ENCODE measurements at regions not wholly inside any gene's neighbourhood (a gene's known extent, or its start where the extent isn't known, plus 50 kb on each side); places are given as distances from the start of the nearest gene placed in this dataset.
"Not testable (repeated sequence)": the region's sequence is repeated elsewhere in the genome, so short reads cannot be mapped to it uniquely, and the experiment has no call there.

- no peak for DNase-seq (ENCODE audit: low spot score)
Measured at GRCh38 chr6:169406804-169407203, 153.2 kb upstream of the THBS2 start.

GRCh38 chr6:169406034-169406433 is 152.4 kb upstream of the THBS2 start:
- no peak for DNase-seq (ENCODE audit: low spot score)

GRCh38 chr6:169404828-169405227 is 151.2 kb upstream of the THBS2 start:
- DNase-seq (ENCODE audit: low spot score), result no peak

GRCh38 chr6:169398342-169399105 is 144.9 kb upstream of the THBS2 start:
- DNase-seq (ENCODE audit: low spot score), result no peak

- no peak for DNase-seq (ENCODE audit: low spot score)
Measured at GRCh38 chr6:169397684-169398083, 144.0 kb upstream of the THBS2 start.

GRCh38 chr6:169396554-169397163 is 143.0 kb upstream of the THBS2 start:
- no peak for DNase-seq (ENCODE audit: low spot score)

GRCh38 chr6:169396009-169396539 is 142.4 kb upstream of the THBS2 start:
- not testable (repeated sequence) for DNase-seq (ENCODE audit: low spot score)

- DNase-seq (ENCODE audit: low spot score), result no peak
Measured at GRCh38 chr6:169395080-169395805, 141.6 kb upstream of the THBS2 start.

GRCh38 chr6:169393753-169394152 is 140.1 kb upstream of the THBS2 start:
- no peak for DNase-seq (ENCODE audit: low spot score)

GRCh38 chr6:169391473-169392071 is 137.9 kb upstream of the THBS2 start:
- no peak for DNase-seq (ENCODE audit: low spot score)

GRCh38 chr6:169388395-169389166 is 134.9 kb upstream of the THBS2 start:
- DNase-seq (ENCODE audit: low spot score), result no peak

GRCh38 chr6:169387809-169388383 is 134.2 kb upstream of the THBS2 start:
- DNase-seq (ENCODE audit: low spot score), result no peak

GRCh38 chr6:169386411-169387057 is 132.9 kb upstream of the THBS2 start:
- DNase-seq (ENCODE audit: low spot score), result no peak

GRCh38 chr6:169385237-169385880 is 131.7 kb upstream of the THBS2 start:
- no peak for DNase-seq (ENCODE audit: low spot score)

GRCh38 chr6:169384291-169384690 is 130.6 kb upstream of the THBS2 start:
- DNase-seq (ENCODE audit: low spot score), result no peak

- no peak for DNase-seq (ENCODE audit: low spot score)
Measured at GRCh38 chr6:169383265-169383664, 129.6 kb upstream of the THBS2 start.

GRCh38 chr6:169382735-169383134 is 129.1 kb upstream of the THBS2 start:
- DNase-seq (ENCODE audit: low spot score), result no peak

- DNase-seq (ENCODE audit: low spot score), result no peak
Measured at GRCh38 chr6:169381988-169382387, 128.3 kb upstream of the THBS2 start.

GRCh38 chr6:169380493-169380892 is 126.8 kb upstream of the THBS2 start:
- no peak for DNase-seq (ENCODE audit: low spot score)

GRCh38 chr6:169379495-169380070 is 125.9 kb upstream of the THBS2 start:
- DNase-seq (ENCODE audit: low spot score), result no peak

Measured in H4 (cell line).